Right atrium auricular region (tissue), 2 donors: ENCODE measurements at regions not wholly inside any gene's neighbourhood (a gene's known extent, or its start where the extent isn't known, plus 50 kb on each side); places are given as distances from the start of the nearest gene placed in this dataset.

ENCODE experiments used
- DNase-seq: peaks from one replicate; pipeline ENCODE4 v3.0.0-alpha.2; 2019; ENCODE audit warnings: low spot score
- H3K27ac ChIP-seq, 2 donors: fragments of 200-600 bp; sonication (generic); 1 replicate in 1 of 2; 2 replicates in 1 of 2; pipeline ENCODE4 v1.5.1; 2016 to 2019
- H3K27me3 ChIP-seq, 2 donors: fragments of 200-600 bp; sonication (generic); one replicate each; pipeline versions ENCODE4 v1.5.1 to v1.6.0; 2017 to 2019
- H3K36me3 ChIP-seq: fragments of 200-600 bp; sonication (generic); one replicate; pipeline ENCODE4 v1.5.1; 2016
- H3K4me1 ChIP-seq, 2 donors: fragments of 200-600 bp; sonication (generic); one replicate each; pipeline versions ENCODE4 v1.5.1 to v1.6.0; 2017 to 2019
- H3K4me3 ChIP-seq, 2 donors: fragments of 200-600 bp; sonication (generic); 1 replicate in 1 of 2; 2 replicates in 1 of 2; pipeline ENCODE4 v1.5.1; 2017 to 2019; ENCODE audit warnings: mild to moderate bottlenecking in 1 of 2, moderate library complexity in 1 of 2
- H3K9me3 ChIP-seq, 2 donors: fragments of 200-600 bp; sonication (generic); one replicate each; pipeline ENCODE4 v1.5.1; 2019
- TF ChIP-seq, protein P1 (sequence below), 2 donors: fragments of 200-600 bp; sonication (generic); IDR thresholded peaks; one replicate each; pipeline ENCODE4 v1.5.1; 2019; ENCODE audit warnings: antibody characterized with exemption in 2 of 2

DNA sequence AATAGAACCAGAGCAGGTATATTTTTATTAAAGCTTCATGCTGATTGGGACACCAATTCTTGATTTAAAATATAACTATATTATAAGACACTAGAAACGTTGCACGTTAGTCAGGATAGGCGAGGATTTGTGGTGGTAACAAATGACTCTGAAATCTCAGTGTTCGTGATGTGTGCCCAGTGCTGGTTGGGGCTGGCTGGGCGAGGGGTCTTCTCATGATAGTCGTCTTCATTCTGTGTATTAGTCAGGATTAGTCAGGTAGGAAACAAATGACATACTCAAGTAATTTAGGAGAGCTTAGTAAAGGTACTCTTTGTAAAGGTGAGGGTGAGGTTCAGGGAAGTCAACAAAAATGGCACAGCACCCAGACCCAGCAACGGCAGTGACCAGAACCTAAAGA lies 73.9 kb upstream of the HIF1A start:
- Histone ChIP-seq H3K27me3 (no peaks in the 10 kb centered on the region), H3K36me3 (no peaks in the 10 kb centered on the region), H3K9me3 (no peaks in the 10 kb centered on the region), H3K27ac (no peak overlapping the region), H3K4me3 (no peak overlapping the region), H3K4me1 (no peaks in the 10 kb centered on the region)
- no peak for DNase-seq
- TF ChIP-seq, protein P1, sequence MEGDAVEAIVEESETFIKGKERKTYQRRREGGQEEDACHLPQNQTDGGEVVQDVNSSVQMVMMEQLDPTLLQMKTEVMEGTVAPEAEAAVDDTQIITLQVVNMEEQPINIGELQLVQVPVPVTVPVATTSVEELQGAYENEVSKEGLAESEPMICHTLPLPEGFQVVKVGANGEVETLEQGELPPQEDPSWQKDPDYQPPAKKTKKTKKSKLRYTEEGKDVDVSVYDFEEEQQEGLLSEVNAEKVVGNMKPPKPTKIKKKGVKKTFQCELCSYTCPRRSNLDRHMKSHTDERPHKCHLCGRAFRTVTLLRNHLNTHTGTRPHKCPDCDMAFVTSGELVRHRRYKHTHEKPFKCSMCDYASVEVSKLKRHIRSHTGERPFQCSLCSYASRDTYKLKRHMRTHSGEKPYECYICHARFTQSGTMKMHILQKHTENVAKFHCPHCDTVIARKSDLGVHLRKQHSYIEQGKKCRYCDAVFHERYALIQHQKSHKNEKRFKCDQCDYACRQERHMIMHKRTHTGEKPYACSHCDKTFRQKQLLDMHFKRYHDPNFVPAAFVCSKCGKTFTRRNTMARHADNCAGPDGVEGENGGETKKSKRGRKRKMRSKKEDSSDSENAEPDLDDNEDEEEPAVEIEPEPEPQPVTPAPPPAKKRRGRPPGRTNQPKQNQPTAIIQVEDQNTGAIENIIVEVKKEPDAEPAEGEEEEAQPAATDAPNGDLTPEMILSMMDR (IDR thresholded peaks at IDR 0.05) = no peak

GRCh38 chr14:61622051-61622450 lies 73.3 kb upstream of the HIF1A start:
- TF ChIP-seq, protein P1 (IDR thresholded peaks at IDR 0.05) = no peak
- no peaks in the 10 kb centered on the region for H3K9me3 ChIP-seq
- H3K27me3 ChIP-seq = no peaks in the 10 kb centered on the region
- H3K36me3 ChIP-seq = no peaks in the 10 kb centered on the region
- no peak overlapping the region for H3K27ac ChIP-seq
- H3K4me1 ChIP-seq = no peaks in the 10 kb centered on the region
- H3K4me3 ChIP-seq = no peak overlapping the region
- no peak for DNase-seq

GRCh38 chr14:61623927-61624326 lies 71.4 kb upstream of the HIF1A start:
- Histone ChIP-seq H3K4me1 (no peaks in the 10 kb centered on the region), H3K27ac (no peak overlapping the region), H3K4me3 (no peak overlapping the region), H3K36me3 (no peaks in the 10 kb centered on the region), H3K27me3 (no peaks in the 10 kb centered on the region), H3K9me3 (no peaks in the 10 kb centered on the region)
- no peak for DNase-seq
- TF ChIP-seq, protein P1 (IDR thresholded peaks at IDR 0.05) = no peak

DNA sequence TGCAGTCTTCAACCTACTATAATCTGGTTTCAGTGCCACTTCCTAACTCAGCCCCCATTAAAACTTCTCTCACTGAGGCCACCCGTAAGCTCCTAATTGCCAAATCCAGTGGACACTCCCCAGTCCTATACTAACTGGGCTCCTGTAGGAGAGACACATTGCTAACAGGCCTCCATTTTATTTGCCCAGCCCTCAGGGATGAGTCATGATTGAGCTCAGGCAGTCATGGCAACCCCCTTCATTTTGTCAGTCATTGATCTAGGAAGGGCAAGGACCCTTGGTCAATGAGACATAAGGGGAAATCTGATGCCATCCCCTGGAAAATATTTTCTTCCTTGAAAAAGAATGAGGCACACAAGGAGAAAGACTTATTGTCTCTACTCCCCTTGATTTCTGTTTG lies 70.1 kb upstream of the HIF1A start:
- no peak overlapping the region for H3K27ac ChIP-seq
- no peaks in the 10 kb centered on the region for H3K36me3 ChIP-seq
- H3K9me3 ChIP-seq = no peaks in the 10 kb centered on the region
- DNase-seq = no peak
- H3K27me3 ChIP-seq = no peaks in the 10 kb centered on the region
- no peak overlapping the region for H3K4me3 ChIP-seq
- TF ChIP-seq, protein P1 (IDR thresholded peaks at IDR 0.05) = no peak
- no peaks in the 10 kb centered on the region for H3K4me1 ChIP-seq

DNA sequence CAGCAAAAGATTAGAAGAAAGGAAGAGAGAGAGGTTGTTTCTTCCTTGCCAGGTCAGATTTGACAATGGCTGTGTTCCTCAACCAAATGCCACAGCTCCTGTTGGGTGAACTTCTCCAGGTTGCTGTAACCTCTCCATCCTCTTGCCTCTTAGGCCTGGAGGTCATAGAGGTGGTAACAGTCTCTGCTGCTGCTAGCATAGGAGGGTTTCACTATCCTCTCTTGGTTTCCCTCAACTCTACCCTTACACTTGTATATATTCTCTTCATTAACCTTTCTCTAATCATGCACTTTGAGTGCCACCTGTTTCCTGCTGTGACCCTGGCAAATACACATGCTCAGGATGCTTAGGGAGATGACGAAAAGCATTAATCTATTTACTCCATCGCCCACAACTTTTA lies 67.7 kb upstream of the HIF1A start:
- Histone ChIP-seq H3K27me3 (no peaks in the 10 kb centered on the region), H3K27ac (no peak overlapping the region), H3K36me3 (no peaks in the 10 kb centered on the region), H3K9me3 (no peaks in the 10 kb centered on the region), H3K4me3 (no peak overlapping the region), H3K4me1 (no peaks in the 10 kb centered on the region)
- DNase-seq = no peak
- TF ChIP-seq, protein P1 (IDR thresholded peaks at IDR 0.05) = no peak

GRCh38 chr14:61628016-61628725 lies 67.1 kb upstream of the HIF1A start:
- Histone ChIP-seq H3K27ac (no peak overlapping the region), H3K36me3 (no peaks in the 10 kb centered on the region), H3K4me1 (no peaks in the 10 kb centered on the region), H3K9me3 (no peaks in the 10 kb centered on the region), H3K4me3 (no peak overlapping the region), H3K27me3 (no peaks in the 10 kb centered on the region)
- no peak for DNase-seq
- TF ChIP-seq, protein P1 (IDR thresholded peaks at IDR 0.05) = no peak
